Liver (tissue), 8 donors: ENCODE measurements at regions not wholly inside any gene's neighbourhood (a gene's known extent, or its start where the extent isn't known, plus 50 kb on each side); places are given as distances from the start of the nearest gene placed in this dataset.
A peak's percentile ranks its signal among the peaks of the same experiment; 100 is the strongest.

ENCODE experiments used
- DNase-seq: peaks from one replicate; pipeline ENCODE4 v3.0.0-alpha.2; 2017; ENCODE audit warnings: low spot score
- H3K27ac ChIP-seq, 2 donors: one replicate each; pipeline ENCODE4 v1.7.0; 2013; ENCODE audit warnings: inconsistent platforms in 2 of 2, low read length in 2 of 2, control low read depth in 1 of 2, low read depth in 1 of 2, mild to moderate bottlenecking in 1 of 2
- H3K27me3 ChIP-seq, 4 donors: one replicate each; pipeline versions ENCODE4 v1.6.1 to v1.7.0; 2013; ENCODE audit warnings: low read length in 3 of 4, inconsistent platforms in 1 of 4, mild to moderate bottlenecking in 1 of 4, moderate library complexity in 1 of 4; ENCODE audit not compliant: control insufficient read depth in 4 of 4, insufficient read depth in 4 of 4
- H3K36me3 ChIP-seq, 4 donors: one replicate each; pipeline versions ENCODE4 v1.6.1 to v1.7.0; 2013; ENCODE audit warnings: low read length in 3 of 4, mild to moderate bottlenecking in 3 of 4, low read depth in 1 of 4, moderate library complexity in 1 of 4; ENCODE audit not compliant: control insufficient read depth in 4 of 4, insufficient read depth in 3 of 4
- H3K4me1 ChIP-seq, 4 donors: one replicate each; pipeline versions ENCODE4 v1.6.1 to v1.7.0; 2013; ENCODE audit warnings: low read length in 3 of 4, mild to moderate bottlenecking in 3 of 4, moderate library complexity in 1 of 4; ENCODE audit not compliant: control insufficient read depth in 4 of 4, insufficient read depth in 4 of 4
- H3K4me3 ChIP-seq, 3 donors: one replicate each; pipeline versions ENCODE4 v1.6.1 to v1.7.0; 2013; ENCODE audit warnings: low read length in 3 of 3, control low read depth in 1 of 3, low read depth in 1 of 3, mild to moderate bottlenecking in 1 of 3
- H3K9ac ChIP-seq, 2 donors: one replicate each; pipeline ENCODE4 v1.7.0; 2013; ENCODE audit warnings: low read length in 2 of 2, mild to moderate bottlenecking in 2 of 2, moderate library complexity in 2 of 2, control low read depth in 1 of 2, low read depth in 1 of 2
- H3K9me3 ChIP-seq, 4 donors: one replicate each; pipeline versions ENCODE4 v1.6.1 to v1.7.0; 2013; ENCODE audit warnings: low read length in 3 of 4; ENCODE audit not compliant: control insufficient read depth in 4 of 4
- ATF3 ChIP-seq: IDR thresholded peaks from 2 replicates; pipeline ENCODE4 v1.6.1; 2016; ENCODE audit warnings: antibody characterized with exemption
- FOXA1 ChIP-seq: IDR thresholded peaks from 2 replicates; pipeline ENCODE4 v1.6.1; 2016; ENCODE audit warnings: antibody characterized with exemption
- FOXA2 ChIP-seq: IDR thresholded peaks from 2 replicates; pipeline ENCODE4 v1.6.1; 2016; ENCODE audit warnings: antibody characterized with exemption
- GABPA ChIP-seq, 2 donors: IDR thresholded peaks in 1 of 2; conservative IDR thresholded peaks in 1 of 2; 2 replicates each; pipeline ENCODE4 v1.6.1; 2016; ENCODE audit warnings: antibody characterized with exemption in 2 of 2, mild to moderate bottlenecking in 1 of 2, moderate library complexity in 1 of 2
- JUND ChIP-seq, 2 donors: IDR thresholded peaks; 2 replicates each; pipeline ENCODE4 v1.6.1; 2016; ENCODE audit warnings: antibody characterized with exemption in 2 of 2
- NR2F2 ChIP-seq: IDR thresholded peaks from 2 replicates; pipeline ENCODE4 v1.6.1; 2016; ENCODE audit warnings: antibody characterized with exemption
- RAD21 ChIP-seq, 2 donors: IDR thresholded peaks; 2 replicates each; pipeline ENCODE4 v1.6.1; 2016; ENCODE audit warnings: antibody characterized with exemption in 2 of 2, mild to moderate bottlenecking in 2 of 2
- REST ChIP-seq: IDR thresholded peaks from 2 replicates; pipeline ENCODE4 v1.6.1; 2016; ENCODE audit warnings: antibody characterized with exemption, mild to moderate bottlenecking
- RXRA ChIP-seq, 2 donors: IDR thresholded peaks; 2 replicates each; pipeline ENCODE4 v1.6.1; 2017 to 2018; ENCODE audit warnings: antibody characterized with exemption in 2 of 2, mild to moderate bottlenecking in 1 of 2
- TAF1 ChIP-seq: conservative IDR thresholded peaks from 2 replicates; pipeline ENCODE4 v1.6.1; 2016; ENCODE audit warnings: antibody characterized with exemption, mild to moderate bottlenecking
- YY1 ChIP-seq: IDR thresholded peaks from 2 replicates; pipeline ENCODE4 v1.6.1; 2016; ENCODE audit warnings: antibody characterized with exemption, mild to moderate bottlenecking
- WGBS: extraction: QIAGEN DNeasy Blood & Tissue Kit; methylation state at CpG from one replicate; pipeline ENCODE4 v1.1.7; 2013; 5-methylcytosine and 5-hydroxymethylcytosine counted together
- TF ChIP-seq, protein P1 (sequence below): IDR thresholded peaks from 2 replicates; pipeline ENCODE4 v1.6.1; 2016; ENCODE audit warnings: antibody characterized with exemption
- TF ChIP-seq, protein P2 (sequence below): fragments of 150-350 bp; IDR thresholded peaks from 2 replicates; pipeline ENCODE4 v1.5.1; 2017; ENCODE audit warnings: improper control_type of control experiment, low read depth, low read length; ENCODE audit not compliant: missing input control
- donor health status: healthy.
- donor health status: healthy.
- donor health status: healthy.
- donor health status: healthy.
- donor health status: healthy.

GRCh38 chr2:12988279-12988678 lies 271.5 kb downstream of the TRIB2 start:
- Histone ChIP-seq H3K9ac (no peak overlapping the region), H3K27ac (no peak overlapping the region), H3K4me3 (no peak overlapping the region), H3K9me3 (no peaks in the 10 kb centered on the region), H3K27me3 (no peaks in the 10 kb centered on the region), H3K4me1 (no peaks in the 10 kb centered on the region), H3K36me3 (no peaks in the 10 kb centered on the region)
- TF ChIP-seq REST (no peak), TAF1 (no peak), FOXA2 (no peak)
- TF ChIP-seq, protein P1, sequence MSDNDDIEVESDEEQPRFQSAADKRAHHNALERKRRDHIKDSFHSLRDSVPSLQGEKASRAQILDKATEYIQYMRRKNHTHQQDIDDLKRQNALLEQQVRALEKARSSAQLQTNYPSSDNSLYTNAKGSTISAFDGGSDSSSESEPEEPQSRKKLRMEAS: no peak
- no peak for DNase-seq
- WGBS: 84% methylated on average over 2 of the region's 2 CpGs

- 60% methylated on average over 1 of the region's 1 CpG for WGBS
- no peak overlapping the region for H3K27ac ChIP-seq
- TF ChIP-seq, protein P2, sequence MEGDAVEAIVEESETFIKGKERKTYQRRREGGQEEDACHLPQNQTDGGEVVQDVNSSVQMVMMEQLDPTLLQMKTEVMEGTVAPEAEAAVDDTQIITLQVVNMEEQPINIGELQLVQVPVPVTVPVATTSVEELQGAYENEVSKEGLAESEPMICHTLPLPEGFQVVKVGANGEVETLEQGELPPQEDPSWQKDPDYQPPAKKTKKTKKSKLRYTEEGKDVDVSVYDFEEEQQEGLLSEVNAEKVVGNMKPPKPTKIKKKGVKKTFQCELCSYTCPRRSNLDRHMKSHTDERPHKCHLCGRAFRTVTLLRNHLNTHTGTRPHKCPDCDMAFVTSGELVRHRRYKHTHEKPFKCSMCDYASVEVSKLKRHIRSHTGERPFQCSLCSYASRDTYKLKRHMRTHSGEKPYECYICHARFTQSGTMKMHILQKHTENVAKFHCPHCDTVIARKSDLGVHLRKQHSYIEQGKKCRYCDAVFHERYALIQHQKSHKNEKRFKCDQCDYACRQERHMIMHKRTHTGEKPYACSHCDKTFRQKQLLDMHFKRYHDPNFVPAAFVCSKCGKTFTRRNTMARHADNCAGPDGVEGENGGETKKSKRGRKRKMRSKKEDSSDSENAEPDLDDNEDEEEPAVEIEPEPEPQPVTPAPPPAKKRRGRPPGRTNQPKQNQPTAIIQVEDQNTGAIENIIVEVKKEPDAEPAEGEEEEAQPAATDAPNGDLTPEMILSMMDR: peak; percentile 11
- TF ChIP-seq ATF3: no peak
- no peak for TF ChIP-seq GABPA (IDR thresholded peaks at IDR 0.05 in 1 of 2, conservative IDR thresholded peaks at IDR 0.05 in 1 of 2)
- peak in 1 of 2 donors; percentile 42 for TF ChIP-seq RAD21 (IDR thresholded peaks at IDR 0.05)
- TF ChIP-seq YY1: no peak
- no peak for TF ChIP-seq JUND (IDR thresholded peaks at IDR 0.05)
- TF ChIP-seq, protein P1: no peak
- no peak for TF ChIP-seq FOXA2
- H3K36me3 ChIP-seq: no peaks in the 10 kb centered on the region
- H3K9me3 ChIP-seq: no peaks in the 10 kb centered on the region
- peaks cover 0 to 2% (median 0%) of the 10 kb centered on the region in 4 donors for H3K27me3 ChIP-seq
- no peak overlapping the region for H3K4me3 ChIP-seq
- no peak for DNase-seq
- H3K4me1 ChIP-seq: no peaks in the 10 kb centered on the region
- H3K9ac ChIP-seq: no peak overlapping the region
Measured at GRCh38 chr2:12990523-12990922, 273.8 kb downstream of the TRIB2 start.

DNA sequence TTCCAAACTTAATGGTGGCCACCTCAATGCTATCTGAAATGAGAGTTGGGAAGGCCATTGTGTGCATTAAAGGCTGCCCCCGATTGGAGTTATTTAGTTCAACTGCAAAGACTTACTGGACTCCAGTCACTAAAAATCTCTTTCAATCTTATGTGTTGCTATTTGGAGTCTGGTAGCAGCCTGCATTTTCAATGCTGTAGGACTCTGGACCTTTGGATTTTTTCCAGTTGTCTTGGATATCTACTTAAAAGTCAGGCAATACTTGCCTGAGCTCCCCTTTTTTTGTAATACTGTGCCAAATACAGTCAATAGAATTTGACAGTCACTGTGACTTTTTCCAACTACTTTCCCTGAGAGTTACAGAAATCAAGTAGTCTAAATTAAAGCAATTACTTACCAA lies 281.9 kb downstream of the TRIB2 start:
- H3K9ac ChIP-seq: no peak overlapping the region
- H3K27ac ChIP-seq: no peak overlapping the region
- no peaks in the 10 kb centered on the region for H3K4me1 ChIP-seq
- TF ChIP-seq YY1: no peak
- TF ChIP-seq RXRA (IDR thresholded peaks at IDR 0.05): no peak
- TF ChIP-seq REST: no peak
- TF ChIP-seq, protein P2: no peak
- TF ChIP-seq RAD21 (IDR thresholded peaks at IDR 0.05): no peak
- TF ChIP-seq NR2F2: no peak
- no peak for TF ChIP-seq GABPA (IDR thresholded peaks at IDR 0.05 in 1 of 2, conservative IDR thresholded peaks at IDR 0.05 in 1 of 2)
- TF ChIP-seq, protein P1: no peak
- TF ChIP-seq FOXA1: no peak
- H3K9me3 ChIP-seq: no peaks in the 10 kb centered on the region
- no peak for DNase-seq
- H3K36me3 ChIP-seq: no peaks in the 10 kb centered on the region
- WGBS: 91% methylated on average over 1 of the region's 1 CpG
- peaks cover 0 to 2% (median 0%) of the 10 kb centered on the region in 4 donors for H3K27me3 ChIP-seq
- H3K4me3 ChIP-seq: no peak overlapping the region
